Spleen (tissue), 7 donors: ENCODE measurements at regions not wholly inside any gene's neighbourhood (a gene's known extent, or its start where the extent isn't known, plus 50 kb on each side); places are given as distances from the start of the nearest gene placed in this dataset.

Experiments used
- POLR2A ChIP-seq, 3 donors: fragments of 450-650 bp; IDR thresholded peaks; one replicate each; pipeline ENCODE4 v1.5.1; 2017; ENCODE audit warnings: antibody characterized with exemption in 3 of 3, mild to moderate bottlenecking in 1 of 3
- TF ChIP-seq, protein P1 (sequence below), 11 experiments: fragments of 200-600 bp in 7 of 11; fragments of 450-650 bp in 4 of 11; sonication (generic) in 4 of 11; IDR thresholded peaks in 8 of 11; conservative IDR thresholded peaks in 3 of 11; 1 replicate in 7 of 11; 2 replicates in 4 of 11; pipeline versions ENCODE4 v1.4.0 to v1.8.0; 2016 to 2021; ENCODE audit warnings: antibody characterized with exemption in 11 of 11, inconsistent platforms in 4 of 11, mild to moderate bottlenecking in 1 of 11
- donor health status: DM: no; HTN: no; CAD: no; lungs with moderate emphysema.
- donor health status: DM: no; HTN: no; CAD: no.
- donor health status: DM: no; HTN: no; CAD: no.

DNA sequence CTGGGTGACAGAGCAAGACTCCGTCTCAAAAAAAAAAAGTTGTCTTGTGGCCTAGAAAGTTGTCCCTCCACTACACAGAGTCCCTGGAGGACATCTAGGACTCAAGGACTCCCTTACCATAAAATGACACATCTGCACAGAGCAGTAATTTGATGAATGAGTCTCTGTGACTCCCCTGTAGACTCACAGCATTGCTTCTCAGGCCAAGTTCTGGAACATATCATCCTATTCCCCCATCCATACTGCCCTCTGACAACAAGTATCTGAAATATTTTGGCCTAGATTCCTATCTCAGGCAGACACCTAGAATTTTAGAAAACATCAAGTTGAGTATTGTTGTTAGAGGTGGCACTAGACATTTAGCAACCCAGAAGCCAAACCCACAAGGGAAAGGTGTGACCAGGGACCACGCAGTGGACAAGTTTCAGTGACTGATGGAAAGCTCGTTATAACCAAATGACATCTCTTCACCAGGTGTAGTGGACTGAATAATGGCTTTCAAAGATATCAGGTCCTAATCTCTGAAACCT is 97.9 kb upstream of the ATP8B1 start:
- TF ChIP-seq, protein P1, sequence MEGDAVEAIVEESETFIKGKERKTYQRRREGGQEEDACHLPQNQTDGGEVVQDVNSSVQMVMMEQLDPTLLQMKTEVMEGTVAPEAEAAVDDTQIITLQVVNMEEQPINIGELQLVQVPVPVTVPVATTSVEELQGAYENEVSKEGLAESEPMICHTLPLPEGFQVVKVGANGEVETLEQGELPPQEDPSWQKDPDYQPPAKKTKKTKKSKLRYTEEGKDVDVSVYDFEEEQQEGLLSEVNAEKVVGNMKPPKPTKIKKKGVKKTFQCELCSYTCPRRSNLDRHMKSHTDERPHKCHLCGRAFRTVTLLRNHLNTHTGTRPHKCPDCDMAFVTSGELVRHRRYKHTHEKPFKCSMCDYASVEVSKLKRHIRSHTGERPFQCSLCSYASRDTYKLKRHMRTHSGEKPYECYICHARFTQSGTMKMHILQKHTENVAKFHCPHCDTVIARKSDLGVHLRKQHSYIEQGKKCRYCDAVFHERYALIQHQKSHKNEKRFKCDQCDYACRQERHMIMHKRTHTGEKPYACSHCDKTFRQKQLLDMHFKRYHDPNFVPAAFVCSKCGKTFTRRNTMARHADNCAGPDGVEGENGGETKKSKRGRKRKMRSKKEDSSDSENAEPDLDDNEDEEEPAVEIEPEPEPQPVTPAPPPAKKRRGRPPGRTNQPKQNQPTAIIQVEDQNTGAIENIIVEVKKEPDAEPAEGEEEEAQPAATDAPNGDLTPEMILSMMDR (IDR thresholded peaks at IDR 0.05 in 8 of 11, conservative IDR thresholded peaks at IDR 0.05 in 3 of 11): no peak
- no peak for TF ChIP-seq POLR2A (IDR thresholded peaks at IDR 0.05)
